Panc1 (cell line): ENCODE measurements at regions not wholly inside any gene's neighbourhood (a gene's known extent, or its start where the extent isn't known, plus 50 kb on each side); places are given as distances from the start of the nearest gene placed in this dataset.

Experiments
- ATAC-seq: fragments of 200-7000 bp; cut with Tn5 transposase; 2 replicates; pipeline ENCODE4 v1.9.1; 2020; ENCODE audit warnings: mild to moderate bottlenecking, moderate library complexity
- BruUV-seq: library from RNA; stranded (reverse); fragments of 400-500 nt; replicated peaks from 2 replicates; lab custom pipeline; 2021; lab: Mats Ljungman, UMichigan
- CTCF ChIA-PET: fragments of 300-600 bp; sonication (Branson Sonifier 250); formaldehyde crosslinking; loops from one replicate; lab custom pipeline; 2022; ENCODE audit warnings: antibody characterized with exemption; lab: Charles Lee
- POLR2A ChIA-PET: fragments of 300-600 bp; sonication (Branson Sonifier 250); formaldehyde crosslinking; loops from one replicate; lab custom pipeline; 2022; ENCODE audit warnings: antibody characterized with exemption; lab: Charles Lee
- DNase-seq: peaks from one replicate; pipeline ENCODE4 v3.0.0-alpha.2; 2010; ENCODE audit warnings: low read depth, low spot score
- H3K27ac ChIP-seq: 2 replicates; pipeline ENCODE4 v1.5.1; 2011; ENCODE audit warnings: mild to moderate bottlenecking, low read length, inconsistent platforms
- H3K27me3 ChIP-seq: fragments of 200-500 bp; sonication (Bioruptor generic); 2 replicates; pipeline ENCODE4 v1.6.0; 2014; ENCODE audit warnings: low read length, inconsistent platforms; ENCODE audit not compliant: control insufficient read depth, insufficient read depth
- H3K36me3 ChIP-seq: fragments of 200-500 bp; sonication (Bioruptor generic); 2 replicates; pipeline ENCODE4 v1.5.1; 2014; ENCODE audit warnings: inconsistent platforms, mild to moderate bottlenecking, low read length, moderate library complexity; ENCODE audit not compliant: control insufficient read depth, insufficient read depth
- H3K4me1 ChIP-seq: 2 replicates; pipeline ENCODE4 v1.5.1; 2011; ENCODE audit warnings: inconsistent platforms, mild to moderate bottlenecking, low read length, moderate library complexity; ENCODE audit not compliant: control insufficient read depth, insufficient read depth
- H3K4me3 ChIP-seq, 2 experiments: 2 replicates each; pipeline ENCODE4 v1.5.1; 2011 to 2012; ENCODE audit warnings: low read depth in 2 of 2, low read length in 2 of 2, mild to moderate bottlenecking in 2 of 2, inconsistent platforms in 1 of 2, moderate library complexity in 1 of 2
- H3K9me3 ChIP-seq: fragments of 200-500 bp; sonication (Bioruptor generic); 2 replicates; pipeline ENCODE4 v1.5.1; 2014; ENCODE audit warnings: low read depth, mild to moderate bottlenecking, inconsistent platforms, low read length, moderate library complexity; ENCODE audit not compliant: control insufficient read depth, insufficient read depth
- POLR2AphosphoS5 ChIP-seq: IDR thresholded peaks from 2 replicates; pipeline ENCODE4 v1.6.1; 2012; ENCODE audit warnings: mild to moderate bottlenecking, low read depth, low read length, moderate library complexity
- SIN3A ChIP-seq: IDR thresholded peaks from 2 replicates; pipeline ENCODE4 v1.6.1; 2012; ENCODE audit warnings: low read depth, mild to moderate bottlenecking, low read length, moderate library complexity, borderline replicate concordance; ENCODE audit not compliant: insufficient read depth
- TCF7L2 ChIP-seq: IDR thresholded peaks from 2 replicates; pipeline ENCODE4 v1.6.1; 2011; ENCODE audit warnings: mild to moderate bottlenecking, low read depth, low read length, inconsistent platforms
- in situ Hi-C: cut with HindIII; loops from 2 replicates; pipeline ENCODE4 v1.10.0; 2016; ENCODE audit warnings: low sequenced_read_pairs, low pct_unique_long_range_greater_than_20kb
- intact Hi-C: fragments of 100-400 bp; cut with micrococcal nuclease; formaldehyde crosslinking; loops from one replicate; pipeline ENCODE4 v1.10.0; 2022; ENCODE audit not compliant: unreplicated experiment
- TF ChIP-seq, protein P1 (sequence below), 2 experiments: IDR thresholded peaks; 2 replicates each; pipeline ENCODE4 v1.6.1; 2011 to 2012; ENCODE audit warnings: low read depth in 2 of 2, control low read depth in 1 of 2, low read length in 1 of 2, mild to moderate bottlenecking in 1 of 2, moderate library complexity in 1 of 2; ENCODE audit not compliant: insufficient read depth in 1 of 2
- TF ChIP-seq, protein P2 (sequence below): fragments of 450-650 bp; IDR thresholded peaks from 2 replicates; pipeline ENCODE4 v1.5.1; 2017; ENCODE audit warnings: mild to moderate bottlenecking

DNA sequence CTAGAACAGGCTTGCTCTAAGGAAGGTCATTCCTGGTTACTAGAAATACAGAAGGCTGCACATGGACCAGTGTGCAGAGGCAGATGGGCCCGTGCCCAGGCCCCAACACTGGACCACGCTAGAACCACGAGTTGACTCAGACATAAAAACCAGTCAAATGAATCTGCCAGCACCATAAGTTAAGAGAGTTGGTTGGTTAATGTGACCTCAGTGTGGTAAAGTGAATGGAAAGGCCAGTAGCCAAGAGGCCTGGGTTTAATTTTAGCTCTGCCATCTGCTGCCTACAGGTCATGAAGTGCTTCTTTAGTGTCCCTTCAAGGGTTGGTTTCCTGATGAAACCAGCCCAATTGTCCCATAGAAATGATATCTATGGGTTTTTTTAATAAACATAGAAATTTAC lies 329.6 kb upstream of the NRP1 start:
- POLR2A ChIA-PET = no interaction called here
- BruUV-seq = no TSS peak
- TF ChIP-seq, protein P1, sequence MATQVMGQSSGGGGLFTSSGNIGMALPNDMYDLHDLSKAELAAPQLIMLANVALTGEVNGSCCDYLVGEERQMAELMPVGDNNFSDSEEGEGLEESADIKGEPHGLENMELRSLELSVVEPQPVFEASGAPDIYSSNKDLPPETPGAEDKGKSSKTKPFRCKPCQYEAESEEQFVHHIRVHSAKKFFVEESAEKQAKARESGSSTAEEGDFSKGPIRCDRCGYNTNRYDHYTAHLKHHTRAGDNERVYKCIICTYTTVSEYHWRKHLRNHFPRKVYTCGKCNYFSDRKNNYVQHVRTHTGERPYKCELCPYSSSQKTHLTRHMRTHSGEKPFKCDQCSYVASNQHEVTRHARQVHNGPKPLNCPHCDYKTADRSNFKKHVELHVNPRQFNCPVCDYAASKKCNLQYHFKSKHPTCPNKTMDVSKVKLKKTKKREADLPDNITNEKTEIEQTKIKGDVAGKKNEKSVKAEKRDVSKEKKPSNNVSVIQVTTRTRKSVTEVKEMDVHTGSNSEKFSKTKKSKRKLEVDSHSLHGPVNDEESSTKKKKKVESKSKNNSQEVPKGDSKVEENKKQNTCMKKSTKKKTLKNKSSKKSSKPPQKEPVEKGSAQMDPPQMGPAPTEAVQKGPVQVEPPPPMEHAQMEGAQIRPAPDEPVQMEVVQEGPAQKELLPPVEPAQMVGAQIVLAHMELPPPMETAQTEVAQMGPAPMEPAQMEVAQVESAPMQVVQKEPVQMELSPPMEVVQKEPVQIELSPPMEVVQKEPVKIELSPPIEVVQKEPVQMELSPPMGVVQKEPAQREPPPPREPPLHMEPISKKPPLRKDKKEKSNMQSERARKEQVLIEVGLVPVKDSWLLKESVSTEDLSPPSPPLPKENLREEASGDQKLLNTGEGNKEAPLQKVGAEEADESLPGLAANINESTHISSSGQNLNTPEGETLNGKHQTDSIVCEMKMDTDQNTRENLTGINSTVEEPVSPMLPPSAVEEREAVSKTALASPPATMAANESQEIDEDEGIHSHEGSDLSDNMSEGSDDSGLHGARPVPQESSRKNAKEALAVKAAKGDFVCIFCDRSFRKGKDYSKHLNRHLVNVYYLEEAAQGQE (IDR thresholded peaks at IDR 0.05; ENCODE audit: insufficient read depth in 1 of 2, low read depth in 2 of 2, low read length in 1 of 2) = no peak
- TF ChIP-seq, protein P2, sequence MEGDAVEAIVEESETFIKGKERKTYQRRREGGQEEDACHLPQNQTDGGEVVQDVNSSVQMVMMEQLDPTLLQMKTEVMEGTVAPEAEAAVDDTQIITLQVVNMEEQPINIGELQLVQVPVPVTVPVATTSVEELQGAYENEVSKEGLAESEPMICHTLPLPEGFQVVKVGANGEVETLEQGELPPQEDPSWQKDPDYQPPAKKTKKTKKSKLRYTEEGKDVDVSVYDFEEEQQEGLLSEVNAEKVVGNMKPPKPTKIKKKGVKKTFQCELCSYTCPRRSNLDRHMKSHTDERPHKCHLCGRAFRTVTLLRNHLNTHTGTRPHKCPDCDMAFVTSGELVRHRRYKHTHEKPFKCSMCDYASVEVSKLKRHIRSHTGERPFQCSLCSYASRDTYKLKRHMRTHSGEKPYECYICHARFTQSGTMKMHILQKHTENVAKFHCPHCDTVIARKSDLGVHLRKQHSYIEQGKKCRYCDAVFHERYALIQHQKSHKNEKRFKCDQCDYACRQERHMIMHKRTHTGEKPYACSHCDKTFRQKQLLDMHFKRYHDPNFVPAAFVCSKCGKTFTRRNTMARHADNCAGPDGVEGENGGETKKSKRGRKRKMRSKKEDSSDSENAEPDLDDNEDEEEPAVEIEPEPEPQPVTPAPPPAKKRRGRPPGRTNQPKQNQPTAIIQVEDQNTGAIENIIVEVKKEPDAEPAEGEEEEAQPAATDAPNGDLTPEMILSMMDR = no peak
- TF ChIP-seq POLR2AphosphoS5 (no peak), TCF7L2 (no peak), SIN3A (no peak)
- intact Hi-C loops (no loop called here), in situ Hi-C loops (no loop called here)
- CTCF ChIA-PET = no interaction called here
- Histone ChIP-seq H3K36me3 (no peaks in the 10 kb centered on the region), H3K9me3 (peaks cover 3% of the 10 kb centered on the region; the same call in 1 of the 2 replicates), H3K27ac (no peak overlapping the region), H3K4me1 (no peaks in the 10 kb centered on the region), H3K27me3 (no peaks in the 10 kb centered on the region), H3K4me3 (no peak overlapping the region)
- DNase-seq (no peak), ATAC-seq (no peak)

DNA sequence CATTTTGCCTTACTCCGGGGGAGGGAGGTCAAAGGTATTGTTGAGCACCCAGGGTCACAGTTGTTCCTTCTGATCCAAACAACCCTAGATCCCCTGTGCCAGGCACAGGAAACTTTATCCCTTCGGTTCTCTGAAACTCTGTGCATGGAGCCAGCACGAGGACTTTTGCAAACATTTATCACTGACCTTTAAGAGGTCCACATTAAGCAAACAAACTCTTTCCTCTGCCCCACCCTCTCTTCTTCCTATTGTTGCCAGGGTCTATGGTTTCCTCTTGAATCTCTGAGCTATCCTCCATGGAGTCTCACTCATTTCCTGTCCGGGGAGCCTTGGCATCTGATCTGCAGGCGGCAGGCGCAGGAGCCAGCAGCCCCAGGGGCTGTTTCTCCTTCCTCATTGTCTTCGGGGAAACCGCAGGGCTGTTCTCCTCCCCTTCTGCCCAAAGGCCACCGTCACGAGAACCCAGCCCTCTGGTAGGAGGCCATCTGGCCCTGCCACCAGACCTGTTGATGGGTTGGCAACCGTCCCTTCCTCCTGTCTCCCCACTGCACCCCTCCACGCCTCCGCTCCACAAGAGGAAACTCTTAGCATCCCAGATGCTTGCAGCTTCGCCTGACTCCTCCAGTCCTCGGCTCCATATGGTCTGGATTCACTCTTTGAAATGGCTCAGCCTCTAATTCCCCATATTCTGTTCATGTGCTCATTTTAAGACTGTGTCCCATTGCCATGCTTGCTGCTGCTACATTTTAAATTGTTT lies 327.3 kb upstream of the NRP1 start:
- peaks cover 3% of the 10 kb centered on the region; the same call in 1 of the 2 replicates for H3K9me3 ChIP-seq
- intact Hi-C loops = no loop called here
- no peak overlapping the region for H3K27ac ChIP-seq
- no peaks in the 10 kb centered on the region for H3K36me3 ChIP-seq
- ChIA-PET CTCF (no interaction called here), POLR2A (no interaction called here)
- TF ChIP-seq, protein P1 (IDR thresholded peaks at IDR 0.05; ENCODE audit: insufficient read depth in 1 of 2, low read depth in 2 of 2, low read length in 1 of 2) = no peak
- TF ChIP-seq POLR2AphosphoS5 = no peak
- no peak for TF ChIP-seq SIN3A
- no peak for TF ChIP-seq TCF7L2
- TF ChIP-seq, protein P2 = no peak
- DNase-seq (no peak), ATAC-seq (no peak)
- H3K27me3 ChIP-seq = no peaks in the 10 kb centered on the region
- H3K4me3 ChIP-seq = no peak overlapping the region
- no TSS peak for BruUV-seq
- no peaks in the 10 kb centered on the region for H3K4me1 ChIP-seq
- in situ Hi-C loops = no loop called here
